ENCODE measurements at regions not wholly inside any gene's neighbourhood (a gene's known extent, or its start where the extent isn't known, plus 50 kb on each side); places are given as distances from the start of the nearest gene placed in this dataset.

DNA sequence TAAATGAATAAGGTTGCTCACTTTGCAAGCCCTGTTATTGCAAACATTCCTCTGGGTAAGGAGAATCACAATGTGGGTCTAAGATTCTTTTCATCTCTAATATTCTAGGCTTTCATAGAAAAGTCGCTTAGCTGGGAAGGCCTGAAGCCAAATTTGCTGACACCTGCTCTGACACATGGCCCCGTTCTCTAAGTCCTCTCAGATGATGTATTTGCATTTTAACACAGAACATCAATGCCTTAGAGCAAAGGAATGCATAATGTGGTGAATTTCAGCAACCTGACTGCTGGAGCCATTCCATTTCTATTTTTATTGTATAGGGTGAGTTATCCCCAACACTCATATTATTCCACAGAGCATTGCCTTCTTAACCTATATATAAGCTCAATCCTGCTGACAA is 682.1 kb upstream of the NRP1 start:
- no peak for TF ChIP-seq RAD21 (IDR thresholded peaks at IDR 0.05; ENCODE audit: low read depth)
- TF ChIP-seq YY1 (IDR thresholded peaks at IDR 0.05; ENCODE audit: low read depth), result no peak
- TF ChIP-seq EP300 (IDR thresholded peaks at IDR 0.05; ENCODE audit: borderline replicate concordance), result no peak
- TF ChIP-seq FOXM1 (IDR thresholded peaks at IDR 0.05; ENCODE audit: borderline replicate concordance, low read depth), result no peak
- TF ChIP-seq EGR1 (IDR thresholded peaks at IDR 0.05), result no peak
- no peak for TF ChIP-seq TAF1 (IDR thresholded peaks at IDR 0.05; ENCODE audit: low read depth)
- TF ChIP-seq CEBPB (IDR thresholded peaks at IDR 0.05), result no peak
- TF ChIP-seq TEAD4 (IDR thresholded peaks at IDR 0.05), result no peak
- TF ChIP-seq, protein P1, sequence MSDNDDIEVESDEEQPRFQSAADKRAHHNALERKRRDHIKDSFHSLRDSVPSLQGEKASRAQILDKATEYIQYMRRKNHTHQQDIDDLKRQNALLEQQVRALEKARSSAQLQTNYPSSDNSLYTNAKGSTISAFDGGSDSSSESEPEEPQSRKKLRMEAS (IDR thresholded peaks at IDR 0.05), result no peak
- TF ChIP-seq, protein P2, sequence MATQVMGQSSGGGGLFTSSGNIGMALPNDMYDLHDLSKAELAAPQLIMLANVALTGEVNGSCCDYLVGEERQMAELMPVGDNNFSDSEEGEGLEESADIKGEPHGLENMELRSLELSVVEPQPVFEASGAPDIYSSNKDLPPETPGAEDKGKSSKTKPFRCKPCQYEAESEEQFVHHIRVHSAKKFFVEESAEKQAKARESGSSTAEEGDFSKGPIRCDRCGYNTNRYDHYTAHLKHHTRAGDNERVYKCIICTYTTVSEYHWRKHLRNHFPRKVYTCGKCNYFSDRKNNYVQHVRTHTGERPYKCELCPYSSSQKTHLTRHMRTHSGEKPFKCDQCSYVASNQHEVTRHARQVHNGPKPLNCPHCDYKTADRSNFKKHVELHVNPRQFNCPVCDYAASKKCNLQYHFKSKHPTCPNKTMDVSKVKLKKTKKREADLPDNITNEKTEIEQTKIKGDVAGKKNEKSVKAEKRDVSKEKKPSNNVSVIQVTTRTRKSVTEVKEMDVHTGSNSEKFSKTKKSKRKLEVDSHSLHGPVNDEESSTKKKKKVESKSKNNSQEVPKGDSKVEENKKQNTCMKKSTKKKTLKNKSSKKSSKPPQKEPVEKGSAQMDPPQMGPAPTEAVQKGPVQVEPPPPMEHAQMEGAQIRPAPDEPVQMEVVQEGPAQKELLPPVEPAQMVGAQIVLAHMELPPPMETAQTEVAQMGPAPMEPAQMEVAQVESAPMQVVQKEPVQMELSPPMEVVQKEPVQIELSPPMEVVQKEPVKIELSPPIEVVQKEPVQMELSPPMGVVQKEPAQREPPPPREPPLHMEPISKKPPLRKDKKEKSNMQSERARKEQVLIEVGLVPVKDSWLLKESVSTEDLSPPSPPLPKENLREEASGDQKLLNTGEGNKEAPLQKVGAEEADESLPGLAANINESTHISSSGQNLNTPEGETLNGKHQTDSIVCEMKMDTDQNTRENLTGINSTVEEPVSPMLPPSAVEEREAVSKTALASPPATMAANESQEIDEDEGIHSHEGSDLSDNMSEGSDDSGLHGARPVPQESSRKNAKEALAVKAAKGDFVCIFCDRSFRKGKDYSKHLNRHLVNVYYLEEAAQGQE (IDR thresholded peaks at IDR 0.05; ENCODE audit: low read depth), result no peak
- TF ChIP-seq, protein P3, sequence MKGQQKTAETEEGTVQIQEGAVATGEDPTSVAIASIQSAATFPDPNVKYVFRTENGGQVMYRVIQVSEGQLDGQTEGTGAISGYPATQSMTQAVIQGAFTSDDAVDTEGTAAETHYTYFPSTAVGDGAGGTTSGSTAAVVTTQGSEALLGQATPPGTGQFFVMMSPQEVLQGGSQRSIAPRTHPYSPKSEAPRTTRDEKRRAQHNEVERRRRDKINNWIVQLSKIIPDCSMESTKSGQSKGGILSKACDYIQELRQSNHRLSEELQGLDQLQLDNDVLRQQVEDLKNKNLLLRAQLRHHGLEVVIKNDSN (IDR thresholded peaks at IDR 0.05), result no peak
